MV-4-11 (cell line): ENCODE measurements at regions not wholly inside any gene's neighbourhood (a gene's known extent, or its start where the extent isn't known, plus 50 kb on each side); places are given as distances from the start of the nearest gene placed in this dataset.
"Not testable (repeated sequence)": the region's sequence is repeated elsewhere in the genome, so short reads cannot be mapped to it uniquely, and the experiment has no call there.

Experiments used
- DNase-seq: peaks from one replicate; lab custom pipeline; 2025; lab: John Stamatoyannopoulos, UW

GRCh38 chr10:61818251-61818650, 83.2 kb upstream of the ARID5B start:
- DNase-seq: not testable (repeated sequence)

- no peak for DNase-seq
Observed at GRCh38 chr10:61819208-61819607, 82.3 kb upstream of the ARID5B start.

- DNase-seq: no peak
Observed at GRCh38 chr10:61821153-61821552, 80.3 kb upstream of the ARID5B start.

GRCh38 chr10:61821693-61822092, 79.8 kb upstream of the ARID5B start:
- DNase-seq: no peak

- no peak for DNase-seq
Observed at GRCh38 chr10:61822096-61822495, 79.4 kb upstream of the ARID5B start.

- DNase-seq: no peak
Observed at GRCh38 chr10:61822781-61823230, 78.7 kb upstream of the ARID5B start.

- no peak for DNase-seq
Observed at GRCh38 chr10:61825001-61825400, 76.5 kb upstream of the ARID5B start.

- no peak for DNase-seq
Observed at GRCh38 chr10:61825628-61826027, 75.9 kb upstream of the ARID5B start.

- DNase-seq: no peak
Observed at GRCh38 chr10:61828034-61828433, 73.5 kb upstream of the ARID5B start.

- no peak for DNase-seq
Observed at GRCh38 chr10:61828788-61829187, 72.7 kb upstream of the ARID5B start.

- no peak for DNase-seq
Observed at GRCh38 chr10:61830072-61830845, 71.2 kb upstream of the ARID5B start.

- no peak for DNase-seq
Observed at GRCh38 chr10:61830846-61831273, 70.6 kb upstream of the ARID5B start.

- peak; percentile 21 for DNase-seq
Observed at GRCh38 chr10:61832866-61833481, 68.5 kb upstream of the ARID5B start.

GRCh38 chr10:61834519-61834918, 67.0 kb upstream of the ARID5B start:
- no peak for DNase-seq

- no peak for DNase-seq
Observed at GRCh38 chr10:61835069-61835945, 66.2 kb upstream of the ARID5B start.

GRCh38 chr10:61835946-61836887, 65.3 kb upstream of the ARID5B start:
- no peak for DNase-seq

- no peak for DNase-seq
Observed at GRCh38 chr10:61836888-61837754, 64.4 kb upstream of the ARID5B start.

GRCh38 chr10:61837755-61838171, 63.7 kb upstream of the ARID5B start:
- DNase-seq: no peak

- no peak for DNase-seq
Observed at GRCh38 chr10:61839916-61840315, 61.6 kb upstream of the ARID5B start.

- no peak for DNase-seq
Observed at GRCh38 chr10:61840403-61840802, 61.1 kb upstream of the ARID5B start.
